ENCODE measurements at regions not wholly inside any gene's neighbourhood (a gene's known extent, or its start where the extent isn't known, plus 50 kb on each side); places are given as distances from the start of the nearest gene placed in this dataset.

- CTCF ChIA-PET (ENCODE audit: low intra/inter-chr PET ratio, low total read pairs) = no interaction called here
- Histone ChIP-seq H3K27me3 (ENCODE audit: control insufficient read depth in 1 of 2, insufficient read depth in 2 of 2, low read length in 2 of 2) (peaks cover 1 to 3% of the 10 kb centered on the region in 2 experiments; a peak in 1 of 5 replicates), H3K79me2 (ENCODE audit: insufficient read depth, low read length) (no peaks in the 10 kb centered on the region), H3K27ac (ENCODE audit: extremely low read length, insufficient read depth, low read length) (no peak overlapping the region), H3K9me3 (ENCODE audit: low read length) (no peaks in the 10 kb centered on the region), H3K4me3 (replicated peaks in 1 of 3; ENCODE audit: insufficient read depth in 1 of 3, low read depth in 2 of 3, low read length in 3 of 3) (no peak overlapping the region), H4K20me1 (ENCODE audit: insufficient read depth, low read length) (no peaks in the 10 kb centered on the region), H2AFZ (ENCODE audit: low read length) (no peak overlapping the region), H3K4me2 (ENCODE audit: low read depth, low read length) (no peak overlapping the region), H3K9ac (ENCODE audit: insufficient read depth, low read depth, low read length) (no peak overlapping the region), H3K36me3 (replicated peaks in 1 of 2; ENCODE audit: control insufficient read depth in 1 of 2, insufficient read depth in 2 of 2, low read length in 2 of 2) (no peaks in the 10 kb centered on the region), H3K4me1 (ENCODE audit: insufficient read depth, low read length) (no peaks in the 10 kb centered on the region)
- FAIRE-seq (no peak), DNase-seq (ENCODE audit: low spot score) (no peak), ATAC-seq (no peak)
- BruUV-seq (replicated peaks) = no TSS peak
- 14% methylated on average over 4 of the region's 6 CpGs for WGBS (ENCODE audit: low lambda C conversion rate)
- intact Hi-C loops (cut with micrococcal nuclease; ENCODE audit: unreplicated experiment) (no loop called here), in situ Hi-C loops (cut with HindIII; ENCODE audit: extremely low pct_ligation_motif_present, low pct_unique_long_range_greater_than_20kb) (loop anchor here (25.0 kb wide), 1 partner anchor 98 kb away; no protein-coding TSS in a partner anchor)
- POLR2A ChIA-PET = no interaction called here
- no peak for TF ChIP-seq ZSCAN12 (CRISPR knock-in tag; IDR thresholded peaks at IDR 0.05)
- no peak for TF ChIP-seq ZNF761 (CRISPR knock-in tag; conservative IDR thresholded peaks at IDR 0.05)
- TF ChIP-seq ZNF543 (CRISPR knock-in tag; IDR thresholded peaks at IDR 0.05) = no peak
- TF ChIP-seq ZNF17 (CRISPR knock-in tag; IDR thresholded peaks at IDR 0.05) = no peak
- no peak for TF ChIP-seq ZNF441 (CRISPR knock-in tag; IDR thresholded peaks at IDR 0.05; ENCODE audit: borderline replicate concordance)
- TF ChIP-seq ZNF251 (CRISPR knock-in tag; IDR thresholded peaks at IDR 0.05) = no peak
- TF ChIP-seq KDM4B (CRISPR knock-in tag; IDR thresholded peaks at IDR 0.05) = no peak
- no peak for TF ChIP-seq ATM (IDR thresholded peaks at IDR 0.05; ENCODE audit: borderline replicate concordance)
- no peak for TF ChIP-seq ZNF652 (CRISPR knock-in tag; IDR thresholded peaks at IDR 0.05; ENCODE audit: borderline replicate concordance, low read depth)
Measured at GRCh38 chr11:15884777-15885540, 471.4 kb downstream of the SOX6 start.

GRCh38 chr11:15885854-15886253 is 470.5 kb downstream of the SOX6 start:
- H3K4me2 ChIP-seq (ENCODE audit: low read depth, low read length) = no peak overlapping the region
- intact Hi-C loops (cut with micrococcal nuclease; ENCODE audit: unreplicated experiment) = no loop called here
- no peaks in the 10 kb centered on the region for H3K36me3 ChIP-seq (replicated peaks in 1 of 2; ENCODE audit: control insufficient read depth in 1 of 2, insufficient read depth in 2 of 2, low read length in 2 of 2)
- H2AFZ ChIP-seq (ENCODE audit: low read length) = no peak overlapping the region
- no peaks in the 10 kb centered on the region for H3K4me1 ChIP-seq (ENCODE audit: insufficient read depth, low read length)
- in situ Hi-C loops (cut with HindIII; ENCODE audit: extremely low pct_ligation_motif_present, low pct_unique_long_range_greater_than_20kb) = loop anchor here (25.0 kb wide), 1 partner anchor 99 kb away; no protein-coding TSS in a partner anchor
- H3K27me3 ChIP-seq (ENCODE audit: control insufficient read depth in 1 of 2, insufficient read depth in 2 of 2, low read length in 2 of 2) = peaks cover 1 to 3% of the 10 kb centered on the region in 2 experiments; a peak in 2 of 5 replicates
- no TSS peak for BruUV-seq (replicated peaks)
- 60% methylated on average over 1 of the region's 5 CpGs for WGBS (ENCODE audit: low lambda C conversion rate)
- ATAC-seq (no peak), FAIRE-seq (no peak), DNase-seq (ENCODE audit: low spot score) (no peak)
- H3K9ac ChIP-seq (ENCODE audit: insufficient read depth, low read depth, low read length) = no peak overlapping the region
- H3K4me3 ChIP-seq (replicated peaks in 1 of 3; ENCODE audit: insufficient read depth in 1 of 3, low read depth in 2 of 3, low read length in 3 of 3) = no peak overlapping the region
- CTCF ChIA-PET (ENCODE audit: low intra/inter-chr PET ratio, low total read pairs) = no interaction called here
- H3K9me3 ChIP-seq (ENCODE audit: low read length) = no peaks in the 10 kb centered on the region
- no peaks in the 10 kb centered on the region for H4K20me1 ChIP-seq (ENCODE audit: insufficient read depth, low read length)
- H3K27ac ChIP-seq (ENCODE audit: extremely low read length, insufficient read depth, low read length) = no peak overlapping the region
- no peaks in the 10 kb centered on the region for H3K79me2 ChIP-seq (ENCODE audit: insufficient read depth, low read length)
- POLR2A ChIA-PET = no interaction called here
- TF ChIP-seq JUN (CRISPR knock-in tag; IDR thresholded peaks at IDR 0.05) = no peak
- no peak for TF ChIP-seq RBM22 (optimal IDR thresholded peaks at IDR 0.05; ENCODE audit: low read length)
- TF ChIP-seq ZNF816 (CRISPR knock-in tag; IDR thresholded peaks at IDR 0.05; ENCODE audit: borderline replicate concordance) = no peak
- TF ChIP-seq ZNF143 (CRISPR knock-in tag; IDR thresholded peaks at IDR 0.05) = no peak
- TF ChIP-seq ZNF772 (CRISPR knock-in tag; IDR thresholded peaks at IDR 0.05) = no peak
- no peak for TF ChIP-seq ZBTB25 (CRISPR knock-in tag; IDR thresholded peaks at IDR 0.05)
- no peak for TF ChIP-seq KMT2B (CRISPR knock-in tag; IDR thresholded peaks at IDR 0.05)
- no peak for TF ChIP-seq ZNF180 (CRISPR knock-in tag; IDR thresholded peaks at IDR 0.05; ENCODE audit: borderline replicate concordance, low read depth)
- no peak for TF ChIP-seq GABPB1 (CRISPR knock-in tag; IDR thresholded peaks at IDR 0.05)
- TF ChIP-seq ZNF558 (CRISPR knock-in tag; IDR thresholded peaks at IDR 0.05; ENCODE audit: borderline replicate concordance) = no peak
- TF ChIP-seq NCOR1 (IDR thresholded peaks at IDR 0.05; ENCODE audit: borderline replicate concordance, low read length) = no peak
- no peak for TF ChIP-seq ZNF121 (CRISPR knock-in tag; IDR thresholded peaks at IDR 0.05)
